ENCODE measurements at regions not wholly inside any gene's neighbourhood (a gene's known extent, or its start where the extent isn't known, plus 50 kb on each side); places are given as distances from the start of the nearest gene placed in this dataset.

DNA sequence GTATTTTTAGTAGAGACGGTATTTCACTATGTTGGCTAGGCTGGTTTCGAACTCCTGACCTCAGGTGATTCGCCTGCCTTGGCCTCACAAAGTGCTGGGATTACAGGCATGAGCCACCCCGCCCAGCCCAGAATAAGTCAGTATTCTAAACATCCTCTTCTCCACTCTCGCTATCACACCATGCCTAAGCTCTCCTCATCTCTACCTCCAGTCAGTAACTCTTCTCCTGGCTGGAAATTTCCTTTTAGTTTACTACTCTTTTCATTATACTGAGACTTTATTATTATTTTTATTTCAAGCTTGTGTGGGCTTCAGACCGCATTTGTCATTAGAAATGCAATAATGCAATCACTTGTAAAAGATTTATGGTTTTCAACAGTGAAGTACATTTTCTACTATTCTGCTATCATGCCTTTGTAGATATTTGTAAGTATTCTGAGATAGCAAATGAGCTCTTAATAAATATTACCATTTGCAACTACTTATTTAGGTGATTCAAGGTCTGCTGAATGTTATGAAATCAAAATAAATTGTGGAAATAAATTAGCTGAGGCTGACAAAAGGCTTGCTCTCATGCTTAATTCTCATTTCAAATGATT, 617.3 kb upstream of the GOT2 start:
- TF ChIP-seq USF1 (IDR thresholded peaks at IDR 0.05; ENCODE audit: borderline replicate concordance, low read depth) = no peak
- TF ChIP-seq RXRA (IDR thresholded peaks at IDR 0.05; ENCODE audit: borderline replicate concordance, low read depth) = no peak
- TF ChIP-seq, protein P1, sequence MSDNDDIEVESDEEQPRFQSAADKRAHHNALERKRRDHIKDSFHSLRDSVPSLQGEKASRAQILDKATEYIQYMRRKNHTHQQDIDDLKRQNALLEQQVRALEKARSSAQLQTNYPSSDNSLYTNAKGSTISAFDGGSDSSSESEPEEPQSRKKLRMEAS (IDR thresholded peaks at IDR 0.05; ENCODE audit: low read depth) = no peak
- TF ChIP-seq SMC3 (IDR thresholded peaks at IDR 0.05; ENCODE audit: low read depth, low read length) = no peak
- TF ChIP-seq CTCF (IDR thresholded peaks at IDR 0.05) = no peak
- no peak for TF ChIP-seq EZH2phosphoT487 (IDR thresholded peaks at IDR 0.05; ENCODE audit: borderline replicate concordance, low read depth)
- no peak for TF ChIP-seq POLR2AphosphoS5 (IDR thresholded peaks at IDR 0.05; ENCODE audit: low read depth, low read length)

Data from SK-N-SH (cell line).